ENCODE measurements at regions not wholly inside any gene's neighbourhood (a gene's known extent, or its start where the extent isn't known, plus 50 kb on each side); places are given as distances from the start of the nearest gene placed in this dataset.

- no peak for ATAC-seq (ENCODE audit: poor library complexity)
- DNase-seq, result no peak
- intact Hi-C loops (cut with DNase I), result no loop called here
Measured at GRCh38 chr1:34529935-34530859, 224.7 kb upstream of the GJB5 start.

GRCh38 chr1:34532113-34532512 lies 222.7 kb upstream of the GJB5 start:
- intact Hi-C loops (cut with DNase I), result no loop called here
- DNase-seq, result no peak
- ATAC-seq (ENCODE audit: poor library complexity), result no peak

GRCh38 chr1:34538481-34538880 lies 216.4 kb upstream of the GJB5 start:
- intact Hi-C loops (cut with DNase I), result no loop called here
- no peak for ATAC-seq (ENCODE audit: poor library complexity)
- DNase-seq, result no peak

- intact Hi-C loops (cut with DNase I), result no loop called here
- no peak for DNase-seq
- no peak for ATAC-seq (ENCODE audit: poor library complexity)
Measured at GRCh38 chr1:34547046-34547674, 207.7 kb upstream of the GJB5 start.

GRCh38 chr1:34549199-34549598 lies 205.6 kb upstream of the GJB5 start:
- DNase-seq (no peak), ATAC-seq (ENCODE audit: poor library complexity) (no peak)
- intact Hi-C loops (cut with DNase I), result no loop called here

- DNase-seq, result no peak
- intact Hi-C loops (cut with DNase I), result no loop called here
- no peak for ATAC-seq (ENCODE audit: poor library complexity)
Measured at GRCh38 chr1:34578306-34578705, 176.5 kb upstream of the GJB5 start.

- intact Hi-C loops (cut with DNase I), result no loop called here
- DNase-seq, result no peak
- ATAC-seq (ENCODE audit: poor library complexity), result no peak
Measured at GRCh38 chr1:34582356-34582755, 172.5 kb upstream of the GJB5 start.

- ATAC-seq (ENCODE audit: poor library complexity) (no peak), DNase-seq (no peak)
- intact Hi-C loops (cut with DNase I), result no loop called here
Measured at GRCh38 chr1:34587761-34588160, 167.1 kb upstream of the GJB5 start.

GRCh38 chr1:34590211-34590623 lies 164.6 kb upstream of the GJB5 start:
- ATAC-seq (ENCODE audit: poor library complexity), result no peak
- intact Hi-C loops (cut with DNase I), result loop anchor here (10.0 kb wide), 1 partner anchor 955 kb away; no protein-coding TSS in a partner anchor
- DNase-seq, result no peak

- intact Hi-C loops (cut with DNase I), result loop anchor here (10.0 kb wide), 1 partner anchor 957 kb away; no protein-coding TSS in a partner anchor
- DNase-seq (no peak), ATAC-seq (ENCODE audit: poor library complexity) (no peak)
Measured at GRCh38 chr1:34591751-34592629, 162.9 kb upstream of the GJB5 start.

GRCh38 chr1:34597877-34598514 lies 156.9 kb upstream of the GJB5 start:
- ATAC-seq (ENCODE audit: poor library complexity) (peak; percentile 69), DNase-seq (peak; percentile 57)
- intact Hi-C loops (cut with DNase I), result loop anchor here (5.0 to 10.0 kb wide), 2 partner anchors 486 to 963 kb away; no protein-coding TSS in a partner anchor

- intact Hi-C loops (cut with DNase I), result no loop called here
- no peak for ATAC-seq (ENCODE audit: poor library complexity)
- no peak for DNase-seq
Measured at GRCh38 chr1:34602907-34603306, 151.9 kb upstream of the GJB5 start.

GRCh38 chr1:34603594-34603993 lies 151.3 kb upstream of the GJB5 start:
- intact Hi-C loops (cut with DNase I), result no loop called here
- no peak for DNase-seq
- no peak for ATAC-seq (ENCODE audit: poor library complexity)

- DNase-seq (no peak), ATAC-seq (ENCODE audit: poor library complexity) (no peak)
- intact Hi-C loops (cut with DNase I), result no loop called here
Measured at GRCh38 chr1:34606504-34606903, 148.3 kb upstream of the GJB5 start.

GRCh38 chr1:34610063-34610462 lies 144.8 kb upstream of the GJB5 start:
- intact Hi-C loops (cut with DNase I), result no loop called here
- no peak for DNase-seq
- no peak for ATAC-seq (ENCODE audit: poor library complexity)

- intact Hi-C loops (cut with DNase I), result no loop called here
- ATAC-seq (ENCODE audit: poor library complexity) (no peak), DNase-seq (no peak)
Measured at GRCh38 chr1:34611571-34611970, 143.3 kb upstream of the GJB5 start.

- no peak for ATAC-seq (ENCODE audit: poor library complexity)
- intact Hi-C loops (cut with DNase I), result no loop called here
- no peak for DNase-seq
Measured at GRCh38 chr1:34612091-34612827, 142.6 kb upstream of the GJB5 start.

Measured in Right ventricle myocardium superior (tissue), 1 donor.